GM23248 (cell line): ENCODE measurements at regions not wholly inside any gene's neighbourhood (a gene's known extent, or its start where the extent isn't known, plus 50 kb on each side); places are given as distances from the start of the nearest gene placed in this dataset.

Source experiments
- EZH2 ChIP-seq: fragments of 200-600 bp; sonication (generic); IDR thresholded peaks from 2 replicates; pipeline ENCODE4 v1.6.1; 2018; ENCODE audit warnings: antibody characterized with exemption, mild to moderate bottlenecking; ENCODE audit not compliant: insufficient read depth, poor library complexity, severe bottlenecking
- EZH2phosphoT487 ChIP-seq: fragments of 200-600 bp; sonication (generic); IDR thresholded peaks from 2 replicates; pipeline ENCODE4 v1.6.1; 2018; ENCODE audit warnings: antibody characterized with exemption, moderate library complexity, mild to moderate bottlenecking, low read depth; ENCODE audit not compliant: insufficient read depth

- TF ChIP-seq EZH2 (no peak), EZH2phosphoT487 (no peak)
Measured at GRCh38 chr1:5161372-5161771, 507.0 kb downstream of the AJAP1 start.
